ENCODE measurements at regions not wholly inside any gene's neighbourhood (a gene's known extent, or its start where the extent isn't known, plus 50 kb on each side); places are given as distances from the start of the nearest gene placed in this dataset.
"Not testable (repeated sequence)": the region's sequence is repeated elsewhere in the genome, so short reads cannot be mapped to it uniquely, and the experiment has no call there.

DNA sequence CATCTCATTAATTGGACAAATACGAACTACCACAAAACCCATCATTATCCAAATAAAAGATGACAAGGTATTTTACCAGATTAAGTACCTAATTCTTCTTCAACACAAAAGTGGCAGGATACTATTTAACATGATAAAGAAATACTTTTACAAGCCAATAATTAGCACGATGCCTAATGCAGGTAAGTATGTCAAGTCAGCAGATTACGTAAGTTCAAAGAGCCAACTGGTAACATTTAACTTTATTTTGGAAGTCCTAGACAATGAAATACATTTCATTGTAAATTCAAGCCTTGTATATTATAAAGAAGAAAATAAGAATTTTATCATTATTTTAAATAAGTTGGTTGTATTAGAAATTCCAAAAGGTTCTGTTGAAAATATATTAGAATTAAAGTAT, 535.3 kb upstream of the SOX9 start:
- DNase-seq (no peak), ATAC-seq (no peak)
- Histone ChIP-seq H3K27ac (no peak overlapping the region), H3K9me3 (no peaks in the 10 kb centered on the region), H3K4me1 (no peaks in the 10 kb centered on the region), H3K36me3 (no peaks in the 10 kb centered on the region), H3K4me3 (no peak overlapping the region), H3K27me3 (peaks cover 0 to 4% of the 10 kb centered on the region in 2 donors)
- intact Hi-C loops (cut with DNase I), result no loop called here
- WGBS (ENCODE audit: insufficient coverage, low coverage, low lambda C conversion rate, missing lambda C conversion rate), result 53% methylated on average over 3 of the region's 3 CpGs
- TF ChIP-seq CTCF (IDR thresholded peaks at IDR 0.05) (no peak), POLR2A (IDR thresholded peaks at IDR 0.05) (no peak)

- intact Hi-C loops (cut with DNase I), result no loop called here
These were observed 528.4 kb upstream of the SOX9 start for GRCh38 chr17:71592431-71592830.

DNA sequence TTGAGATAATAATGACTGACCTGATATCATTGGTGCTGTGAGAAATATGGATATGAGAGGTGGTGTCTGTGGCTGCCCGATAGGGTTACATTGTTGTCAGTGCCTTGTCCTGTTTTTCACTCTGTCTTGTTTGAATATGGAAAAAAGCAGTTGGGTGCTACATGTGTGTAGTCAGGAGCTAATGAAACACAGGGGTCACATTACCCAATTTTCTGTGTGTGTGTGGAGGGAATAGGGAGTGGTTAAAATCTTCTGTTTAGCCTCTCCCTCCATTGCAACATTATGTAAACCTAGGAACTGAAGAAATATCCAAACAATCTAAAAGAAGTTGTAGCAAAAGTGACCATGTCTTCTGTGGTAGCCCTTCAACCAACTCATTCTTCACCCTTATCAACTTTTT, 527.7 kb upstream of the SOX9 start:
- Histone ChIP-seq H3K9me3 (no peaks in the 10 kb centered on the region), H3K36me3 (no peaks in the 10 kb centered on the region), H3K4me1 (no peaks in the 10 kb centered on the region), H3K4me3 (no peak overlapping the region), H3K27me3 (no peaks in the 10 kb centered on the region), H3K27ac (no peak overlapping the region)
- intact Hi-C loops (cut with DNase I), result no loop called here
- ATAC-seq (no peak), DNase-seq (no peak)
- TF ChIP-seq POLR2A (IDR thresholded peaks at IDR 0.05) (no peak), CTCF (IDR thresholded peaks at IDR 0.05) (no peak)
- 64% methylated on average over 1 of the region's 1 CpG for WGBS (ENCODE audit: insufficient coverage, low coverage, low lambda C conversion rate, missing lambda C conversion rate)

More at GRCh38 chr17:71592431-71592830, 528.4 kb upstream of the SOX9 start:
- no peak overlapping the region for H3K4me3 ChIP-seq
- no peaks in the 10 kb centered on the region for H3K36me3 ChIP-seq
- no peaks in the 10 kb centered on the region for H3K4me1 ChIP-seq
- DNase-seq, result no peak
- H3K27ac ChIP-seq, result no peak overlapping the region
- no peaks in the 10 kb centered on the region for H3K27me3 ChIP-seq
- no peaks in the 10 kb centered on the region for H3K9me3 ChIP-seq
- TF ChIP-seq POLR2A (IDR thresholded peaks at IDR 0.05) (no peak), CTCF (IDR thresholded peaks at IDR 0.05) (no peak)
- ATAC-seq, result no peak

DNA sequence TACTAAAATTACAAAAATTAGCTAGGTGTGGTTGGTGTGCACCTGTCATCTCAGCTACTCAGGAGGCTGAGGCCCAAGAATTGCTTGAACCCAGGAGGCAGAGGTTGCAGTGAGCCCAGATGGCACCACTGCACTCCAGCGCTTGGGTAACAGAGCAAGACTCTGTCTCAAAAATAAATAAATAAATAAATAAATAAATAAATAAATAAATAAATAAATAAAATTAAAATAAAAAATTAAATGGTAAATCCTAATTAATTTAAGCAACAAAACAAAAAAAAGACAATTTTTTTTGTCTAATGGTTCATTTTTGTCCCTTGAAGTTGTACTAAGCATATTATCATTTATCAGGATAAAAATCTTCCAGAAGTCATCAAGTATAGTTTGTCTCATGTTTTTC, 521.2 kb upstream of the SOX9 start:
- DNase-seq; H3K27ac ChIP-seq; intact Hi-C loops (cut with DNase I); H3K9me3 ChIP-seq; H3K4me3 ChIP-seq; ATAC-seq; H3K27me3 ChIP-seq; H3K36me3 ChIP-seq; H3K4me1 ChIP-seq: not testable (repeated sequence)
- WGBS (ENCODE audit: insufficient coverage, low coverage, low lambda C conversion rate, missing lambda C conversion rate), result no CpG with 5 or more reads among the region's 1 CpG

- 59% methylated on average over 8 of the region's 8 CpGs for WGBS (ENCODE audit: insufficient coverage, low coverage, low lambda C conversion rate, missing lambda C conversion rate)
- ATAC-seq, result no peak
- Histone ChIP-seq H3K4me1 (no peaks in the 10 kb centered on the region), H3K27ac (no peak overlapping the region), H3K36me3 (no peaks in the 10 kb centered on the region), H3K4me3 (no peak overlapping the region), H3K9me3 (no peaks in the 10 kb centered on the region), H3K27me3 (no peaks in the 10 kb centered on the region)
- intact Hi-C loops (cut with DNase I), result no loop called here
- TF ChIP-seq CTCF (IDR thresholded peaks at IDR 0.05) (no peak), POLR2A (IDR thresholded peaks at IDR 0.05) (no peak)
- DNase-seq, result no peak
These were observed 520.6 kb upstream of the SOX9 start for GRCh38 chr17:71600137-71600789.
